Chondrocyte (in vitro differentiated cells): ENCODE measurements at regions not wholly inside any gene's neighbourhood (a gene's known extent, or its start where the extent isn't known, plus 50 kb on each side); places are given as distances from the start of the nearest gene placed in this dataset.
"Not testable (repeated sequence)": the region's sequence is repeated elsewhere in the genome, so short reads cannot be mapped to it uniquely, and the experiment has no call there.

Source experiments
- DNase-seq: peaks from one replicate; pipeline ENCODE4 v3.0.0; 2021; ENCODE audit warnings: mixed read lengths, low spot score
- H3K27ac Mint-ChIP-seq: one replicate; pipeline ENCODE4 v1.8.0; 2021; ENCODE audit warnings: mild to moderate bottlenecking, moderate library complexity, mixed read lengths; ENCODE audit not compliant: unreplicated experiment
- H3K27me3 Mint-ChIP-seq: 2 replicates; pipeline ENCODE4 v1.8.0; 2021; ENCODE audit warnings: low read depth, mixed read lengths
- H3K36me3 Mint-ChIP-seq: 2 replicates; pipeline ENCODE4 v1.8.0; 2021; ENCODE audit warnings: low read depth, mixed read lengths
- H3K4me1 Mint-ChIP-seq: 2 replicates; pipeline ENCODE4 v1.8.0; 2021; ENCODE audit warnings: low read depth, mild to moderate bottlenecking, mixed read lengths
- H3K4me3 Mint-ChIP-seq: one replicate; pipeline ENCODE4 v1.8.0; 2021; ENCODE audit warnings: mild to moderate bottlenecking, moderate library complexity, mixed read lengths; ENCODE audit not compliant: unreplicated experiment
- H3K9me3 Mint-ChIP-seq: 2 replicates; pipeline ENCODE4 v1.8.0; 2021; ENCODE audit warnings: low read depth, mixed read lengths
- TF ChIP-seq, protein P1 (sequence below): fragments of 200-600 bp; sonication (generic); IDR thresholded peaks from 2 replicates; pipeline ENCODE4 v1.5.0; 2021; ENCODE audit warnings: antibody characterized with exemption, mild to moderate bottlenecking, moderate library complexity

DNA sequence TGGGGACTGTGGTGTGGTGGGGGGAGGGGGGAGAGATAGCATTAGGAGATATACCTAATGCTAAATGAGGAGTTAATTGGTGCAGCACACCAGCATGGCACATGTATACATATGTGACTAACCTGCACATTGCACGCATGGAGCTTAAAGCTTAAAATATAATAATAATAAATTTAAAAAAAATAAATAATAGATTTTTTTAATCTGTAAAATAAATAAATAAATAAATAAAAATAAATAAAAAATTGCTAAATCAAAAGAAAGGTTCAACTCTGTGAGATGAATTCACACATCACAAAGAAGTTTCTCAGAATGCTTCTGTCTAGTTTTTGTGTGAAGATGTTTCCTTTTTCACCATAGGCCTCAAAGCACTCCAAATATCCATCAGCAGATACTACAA is 1793.7 kb downstream of the UQCRFS1 start:
- not testable (repeated sequence) for H3K27ac Mint-ChIP-seq, DNase-seq, H3K27me3 Mint-ChIP-seq, H3K4me1 Mint-ChIP-seq, H3K36me3 Mint-ChIP-seq, H3K4me3 Mint-ChIP-seq
- H3K9me3 Mint-ChIP-seq: peaks cover 78% of the 10 kb centered on the region

DNA sequence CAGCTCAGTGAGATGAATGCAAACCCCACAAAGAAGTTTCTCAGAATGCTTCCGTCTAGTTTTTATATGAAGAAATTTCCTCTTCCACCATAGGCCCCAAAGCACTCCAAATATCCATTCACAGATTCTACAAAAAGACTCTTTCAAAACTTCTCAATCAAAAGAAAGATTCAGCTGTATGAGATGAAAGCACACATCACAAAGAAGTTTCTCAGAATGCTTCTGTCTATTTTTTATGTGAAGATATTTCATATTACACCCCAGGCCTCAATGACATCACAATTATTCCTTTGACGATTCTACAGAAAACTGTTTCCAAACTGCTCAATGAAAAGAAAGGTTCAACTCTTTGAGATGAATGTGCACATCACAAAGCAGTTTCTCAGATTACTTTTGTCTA is 1819.4 kb downstream of the UQCRFS1 start:
- Mint-ChIP-seq H3K36me3 (peaks cover 15% of the 10 kb centered on the region), H3K27me3 (no peaks in the 10 kb centered on the region), H3K9me3 (peaks cover 87% of the 10 kb centered on the region), H3K4me3 (no peak overlapping the region), H3K4me1 (no peaks in the 10 kb centered on the region), H3K27ac (no peak overlapping the region)
- TF ChIP-seq, protein P1, sequence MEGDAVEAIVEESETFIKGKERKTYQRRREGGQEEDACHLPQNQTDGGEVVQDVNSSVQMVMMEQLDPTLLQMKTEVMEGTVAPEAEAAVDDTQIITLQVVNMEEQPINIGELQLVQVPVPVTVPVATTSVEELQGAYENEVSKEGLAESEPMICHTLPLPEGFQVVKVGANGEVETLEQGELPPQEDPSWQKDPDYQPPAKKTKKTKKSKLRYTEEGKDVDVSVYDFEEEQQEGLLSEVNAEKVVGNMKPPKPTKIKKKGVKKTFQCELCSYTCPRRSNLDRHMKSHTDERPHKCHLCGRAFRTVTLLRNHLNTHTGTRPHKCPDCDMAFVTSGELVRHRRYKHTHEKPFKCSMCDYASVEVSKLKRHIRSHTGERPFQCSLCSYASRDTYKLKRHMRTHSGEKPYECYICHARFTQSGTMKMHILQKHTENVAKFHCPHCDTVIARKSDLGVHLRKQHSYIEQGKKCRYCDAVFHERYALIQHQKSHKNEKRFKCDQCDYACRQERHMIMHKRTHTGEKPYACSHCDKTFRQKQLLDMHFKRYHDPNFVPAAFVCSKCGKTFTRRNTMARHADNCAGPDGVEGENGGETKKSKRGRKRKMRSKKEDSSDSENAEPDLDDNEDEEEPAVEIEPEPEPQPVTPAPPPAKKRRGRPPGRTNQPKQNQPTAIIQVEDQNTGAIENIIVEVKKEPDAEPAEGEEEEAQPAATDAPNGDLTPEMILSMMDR: no peak
- no peak for DNase-seq

DNA sequence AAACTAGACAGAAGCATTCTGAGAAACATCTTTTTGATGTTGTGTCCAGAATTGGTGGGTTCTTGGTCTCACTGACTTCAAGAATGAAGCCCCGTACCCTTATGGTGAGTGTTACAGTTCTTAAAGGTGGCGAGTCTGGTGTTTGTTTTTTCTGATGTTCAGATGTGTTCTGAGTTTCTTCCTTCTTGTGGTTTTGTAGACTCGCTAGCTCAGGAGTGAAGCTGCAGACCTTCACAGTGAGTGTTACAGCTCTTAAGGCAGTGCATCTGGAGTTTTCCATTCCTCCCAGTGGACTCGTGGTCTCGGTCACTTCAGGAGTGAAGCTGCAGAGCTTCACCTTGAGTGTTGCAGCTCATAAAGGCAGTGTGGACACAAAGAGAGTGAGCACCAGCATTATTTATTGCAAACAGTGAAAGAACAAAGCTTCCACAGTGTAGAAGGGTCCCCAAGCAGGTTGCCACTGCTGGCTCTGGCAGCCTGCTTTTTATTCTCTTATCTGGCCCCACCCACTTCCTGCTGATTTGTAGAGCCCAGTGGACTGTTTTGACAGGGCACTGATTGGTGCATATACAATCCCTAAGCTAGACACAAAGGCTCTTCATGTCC is 1820.8 kb downstream of the UQCRFS1 start:
- H3K27me3 Mint-ChIP-seq: no peaks in the 10 kb centered on the region
- DNase-seq: peak; percentile 32
- no peak overlapping the region for H3K4me3 Mint-ChIP-seq
- H3K9me3 Mint-ChIP-seq: peaks cover 87% of the 10 kb centered on the region
- no peak overlapping the region for H3K27ac Mint-ChIP-seq
- H3K36me3 Mint-ChIP-seq: peaks cover 13% of the 10 kb centered on the region
- no peaks in the 10 kb centered on the region for H3K4me1 Mint-ChIP-seq
- TF ChIP-seq, protein P1: no peak

DNA sequence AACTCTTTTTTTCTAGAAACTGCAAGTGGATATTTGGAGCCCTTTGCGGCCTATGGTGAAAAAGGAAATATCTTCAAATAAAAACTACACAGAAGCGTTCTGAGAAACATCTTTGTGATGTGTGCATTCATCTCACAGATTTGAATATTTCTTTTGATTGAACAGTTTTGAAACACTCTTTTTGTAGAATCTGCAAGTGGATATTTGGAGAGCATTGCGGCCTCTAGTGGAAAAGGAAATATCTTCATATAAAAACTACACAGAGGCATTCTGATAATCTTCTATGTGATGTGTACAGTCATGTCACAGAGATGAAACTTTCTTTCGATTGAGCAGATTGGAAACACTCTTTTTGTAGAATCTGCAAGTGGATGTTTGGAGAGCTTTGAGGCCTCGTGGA is 1833.6 kb downstream of the UQCRFS1 start:
- not testable (repeated sequence) for H3K27me3 Mint-ChIP-seq, H3K4me1 Mint-ChIP-seq, DNase-seq, H3K27ac Mint-ChIP-seq, H3K4me3 Mint-ChIP-seq
- Mint-ChIP-seq H3K36me3 (peaks cover 12% of the 10 kb centered on the region), H3K9me3 (peaks cover 67% of the 10 kb centered on the region)
- TF ChIP-seq, protein P1: peak; percentile 11

DNA sequence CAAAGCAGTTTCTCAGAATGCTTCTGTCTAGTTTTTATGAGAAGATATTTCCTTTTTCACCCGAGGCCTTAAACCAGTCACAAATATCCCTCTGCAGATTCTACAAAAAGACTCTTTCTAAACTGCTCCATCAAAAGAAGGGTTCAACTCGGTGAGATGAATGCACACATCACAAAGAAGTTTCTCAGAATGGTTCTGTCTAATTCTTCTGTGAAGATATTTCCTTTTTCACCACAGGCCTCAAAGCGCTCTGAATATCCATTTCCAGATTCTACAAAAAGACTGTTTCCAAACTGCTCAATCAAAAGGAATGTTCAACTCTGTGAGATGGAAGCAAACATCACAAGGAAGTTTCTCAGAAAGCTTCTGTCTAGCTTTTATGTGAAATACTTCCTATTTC is 1843.3 kb downstream of the UQCRFS1 start:
- H3K27me3 Mint-ChIP-seq, H3K4me3 Mint-ChIP-seq, H3K36me3 Mint-ChIP-seq, H3K27ac Mint-ChIP-seq, H3K4me1 Mint-ChIP-seq, DNase-seq: not testable (repeated sequence)
- H3K9me3 Mint-ChIP-seq: peaks cover 84% of the 10 kb centered on the region

DNA sequence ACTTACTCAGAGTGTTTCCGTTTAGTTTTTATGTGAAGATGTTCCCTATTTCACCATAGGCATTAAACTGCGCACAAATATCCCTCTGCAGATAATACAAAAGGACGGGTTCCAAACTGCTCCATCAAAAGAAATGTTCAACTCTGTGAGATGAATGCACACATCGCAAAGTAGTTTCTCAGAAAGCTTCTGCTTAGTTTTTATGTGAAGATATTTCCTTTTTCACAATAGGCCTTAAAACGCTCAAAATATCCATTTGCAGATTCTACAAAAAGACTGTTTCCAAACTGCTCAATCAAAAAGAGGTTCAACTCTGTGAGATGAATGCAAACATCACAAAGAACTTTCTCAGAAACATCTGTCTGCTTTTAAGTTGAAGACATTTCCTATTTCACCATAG is 1850.5 kb downstream of the UQCRFS1 start:
- not testable (repeated sequence) for H3K27me3 Mint-ChIP-seq, H3K27ac Mint-ChIP-seq, H3K4me1 Mint-ChIP-seq, H3K4me3 Mint-ChIP-seq, DNase-seq
- Mint-ChIP-seq H3K9me3 (peaks cover 97% of the 10 kb centered on the region), H3K36me3 (peaks cover 16% of the 10 kb centered on the region)

DNA sequence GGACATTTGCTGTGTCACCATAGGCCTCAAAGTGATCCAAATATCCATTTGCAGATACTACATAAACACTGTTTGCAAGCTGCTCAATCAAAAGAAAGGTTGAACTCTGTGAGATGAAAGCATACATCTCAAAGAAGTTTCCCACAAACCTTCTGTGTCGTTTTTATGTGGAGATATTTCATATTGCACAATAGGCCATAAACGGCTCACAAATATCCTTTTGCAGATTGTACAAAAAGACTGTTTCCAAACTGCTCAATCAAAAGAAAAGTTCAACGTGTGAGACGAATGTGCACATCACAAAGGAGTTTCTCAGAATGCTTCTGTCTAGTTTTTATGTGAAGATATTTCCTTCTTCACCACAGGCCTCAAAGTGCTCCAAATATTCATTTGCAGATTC is 1857.4 kb downstream of the UQCRFS1 start:
- H3K4me1 Mint-ChIP-seq, H3K27me3 Mint-ChIP-seq, H3K4me3 Mint-ChIP-seq, DNase-seq, H3K27ac Mint-ChIP-seq: not testable (repeated sequence)
- peaks cover 99% of the 10 kb centered on the region for H3K9me3 Mint-ChIP-seq
- H3K36me3 Mint-ChIP-seq: peaks cover 18% of the 10 kb centered on the region
